ENCODE measurements at regions not wholly inside any gene's neighbourhood (a gene's known extent, or its start where the extent isn't known, plus 50 kb on each side); places are given as distances from the start of the nearest gene placed in this dataset.
"Not testable (repeated sequence)": the region's sequence is repeated elsewhere in the genome, so short reads cannot be mapped to it uniquely, and the experiment has no call there.

DNA sequence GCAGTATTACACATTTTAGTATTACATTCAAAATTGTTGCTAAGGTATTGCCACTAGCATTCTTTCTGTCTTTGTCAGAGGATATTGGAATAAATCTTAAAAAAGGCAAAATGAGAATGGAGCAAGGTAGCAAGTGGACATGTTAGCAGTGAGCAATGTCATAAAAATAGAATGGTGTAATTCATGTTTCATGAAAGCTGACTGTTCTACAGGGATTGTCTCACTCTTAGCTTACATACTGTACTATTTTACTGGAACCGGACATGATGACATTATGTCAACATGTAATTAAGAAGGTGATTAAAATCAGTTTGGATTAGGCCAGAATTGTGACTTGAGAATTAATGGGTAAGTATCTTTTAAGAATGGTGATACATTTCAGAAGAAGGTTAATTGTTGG lies 1086.2 kb downstream of the STIM2 start:
- Histone ChIP-seq H3K9me3 (ENCODE audit: control insufficient read depth, insufficient read depth, low read length) (no peaks in the 10 kb centered on the region), H3K4me1 (ENCODE audit: control insufficient read depth, insufficient read depth, low read length) (no peaks in the 10 kb centered on the region), H3K36me3 (ENCODE audit: control insufficient read depth, insufficient read depth, low read length) (no peaks in the 10 kb centered on the region), H3K4me3 (ENCODE audit: low read length) (no peak overlapping the region), H3K27me3 (ENCODE audit: control insufficient read depth, insufficient read depth, low read length) (no peaks in the 10 kb centered on the region), H3K27ac (ENCODE audit: low read length) (no peak overlapping the region)
- no peak for DNase-seq (ENCODE audit: low read depth, low spot score)
- WGBS (ENCODE audit: insufficient coverage, insufficient read length) = no CpG with 5 or more reads among the region's 1 CpG

DNA sequence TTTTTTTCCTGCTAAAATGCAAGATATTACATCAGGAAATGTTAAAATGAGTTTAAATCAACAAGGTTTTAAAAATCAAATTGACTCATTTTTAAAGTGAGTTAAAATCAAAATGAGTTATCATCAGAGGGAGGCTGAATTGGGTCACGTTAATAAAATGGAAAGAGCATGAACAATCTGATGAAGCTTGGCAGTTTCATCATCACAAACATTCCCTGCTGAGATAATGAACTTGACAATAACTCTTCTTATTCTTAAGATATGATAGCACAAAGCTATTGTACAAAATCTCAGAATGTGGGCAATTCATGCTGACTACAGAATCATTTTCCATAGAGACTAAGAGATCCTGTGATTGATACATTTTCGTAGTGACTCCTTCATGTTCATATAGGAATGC lies 1086.7 kb downstream of the STIM2 start:
- no peaks in the 10 kb centered on the region for H3K4me1 ChIP-seq (ENCODE audit: control insufficient read depth, insufficient read depth, low read length)
- no CpG with 5 or more reads among the region's 2 CpGs for WGBS (ENCODE audit: insufficient coverage, insufficient read length)
- H3K36me3 ChIP-seq (ENCODE audit: control insufficient read depth, insufficient read depth, low read length) = no peaks in the 10 kb centered on the region
- no peaks in the 10 kb centered on the region for H3K9me3 ChIP-seq (ENCODE audit: control insufficient read depth, insufficient read depth, low read length)
- no peak overlapping the region for H3K4me3 ChIP-seq (ENCODE audit: low read length)
- no peak for DNase-seq (ENCODE audit: low read depth, low spot score)
- H3K27me3 ChIP-seq (ENCODE audit: control insufficient read depth, insufficient read depth, low read length) = no peaks in the 10 kb centered on the region
- H3K27ac ChIP-seq (ENCODE audit: low read length) = no peak overlapping the region

DNA sequence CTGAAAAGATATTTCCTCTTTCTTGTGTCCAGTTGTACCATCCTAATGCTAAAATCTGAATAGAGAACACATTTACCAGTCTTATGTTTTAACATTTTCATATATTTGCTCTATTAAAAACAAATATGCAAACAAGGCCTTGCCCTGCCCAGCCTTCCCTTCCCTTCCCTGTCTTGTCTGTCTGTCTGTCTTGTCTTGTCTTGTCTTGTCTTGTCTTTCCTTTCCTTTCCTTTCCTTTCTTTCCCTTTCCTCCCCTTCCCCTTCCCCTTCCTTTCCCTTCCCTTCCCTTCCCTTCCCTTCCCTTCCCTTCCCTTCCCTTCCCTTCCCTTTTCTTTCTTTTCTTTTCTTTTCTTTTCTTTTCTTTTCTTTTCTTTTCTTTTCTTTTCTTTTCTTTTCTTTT lies 1103.5 kb downstream of the STIM2 start:
- Histone ChIP-seq H3K9me3 (ENCODE audit: control insufficient read depth, insufficient read depth, low read length) (no peaks in the 10 kb centered on the region), H3K4me3 (ENCODE audit: low read length) (no peak overlapping the region), H3K4me1 (ENCODE audit: control insufficient read depth, insufficient read depth, low read length) (no peaks in the 10 kb centered on the region), H3K27ac (ENCODE audit: low read length) (no peak overlapping the region), H3K27me3 (ENCODE audit: control insufficient read depth, insufficient read depth, low read length) (no peaks in the 10 kb centered on the region), H3K36me3 (ENCODE audit: control insufficient read depth, insufficient read depth, low read length) (no peaks in the 10 kb centered on the region)
- no peak for DNase-seq (ENCODE audit: low read depth, low spot score)

DNA sequence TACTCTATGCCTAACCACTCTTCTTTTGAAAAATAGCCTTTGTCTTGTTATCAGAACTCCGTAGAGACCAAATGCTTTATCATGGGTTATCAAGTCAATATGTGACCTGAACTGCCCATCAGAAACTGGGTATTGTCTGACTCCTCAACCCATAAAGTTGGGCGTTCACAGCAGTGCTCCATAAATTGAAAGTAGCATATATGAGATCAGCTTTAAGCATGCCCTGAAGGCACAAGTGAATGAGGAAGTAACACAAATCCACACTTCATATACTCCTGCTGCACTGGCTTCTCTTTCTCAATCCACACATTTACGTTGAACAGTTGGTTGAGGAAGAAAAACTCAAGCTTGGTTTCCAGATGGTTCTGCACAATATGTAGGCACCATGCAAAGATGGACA lies 1106.0 kb downstream of the STIM2 start:
- no CpG with 5 or more reads among the region's 3 CpGs for WGBS (ENCODE audit: insufficient coverage, insufficient read length)
- no peaks in the 10 kb centered on the region for H3K4me1 ChIP-seq (ENCODE audit: control insufficient read depth, insufficient read depth, low read length)
- no peaks in the 10 kb centered on the region for H3K27me3 ChIP-seq (ENCODE audit: control insufficient read depth, insufficient read depth, low read length)
- H3K4me3 ChIP-seq (ENCODE audit: low read length) = no peak overlapping the region
- no peak overlapping the region for H3K27ac ChIP-seq (ENCODE audit: low read length)
- no peaks in the 10 kb centered on the region for H3K9me3 ChIP-seq (ENCODE audit: control insufficient read depth, insufficient read depth, low read length)
- no peaks in the 10 kb centered on the region for H3K36me3 ChIP-seq (ENCODE audit: control insufficient read depth, insufficient read depth, low read length)
- DNase-seq (ENCODE audit: low read depth, low spot score) = no peak

DNA sequence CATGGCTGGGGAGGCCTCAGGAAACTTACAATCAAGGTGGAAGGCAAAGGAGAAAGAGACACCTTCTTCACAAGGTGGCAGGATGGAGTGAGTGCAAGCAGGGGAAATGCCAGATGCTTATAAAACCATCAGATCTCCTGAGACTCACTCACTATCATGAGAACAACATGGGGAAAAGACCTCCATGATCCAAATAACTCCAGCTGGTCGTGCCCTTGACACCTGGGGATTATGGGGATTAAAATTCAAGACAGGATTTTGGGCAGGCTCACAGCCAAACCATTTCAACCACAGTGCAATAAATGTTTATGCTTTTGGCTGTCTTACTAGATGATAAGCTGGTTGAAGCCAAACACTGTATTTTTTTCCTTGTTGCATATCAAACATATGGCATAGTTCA lies 1112.4 kb downstream of the STIM2 start:
- Histone ChIP-seq H3K9me3 (ENCODE audit: control insufficient read depth, insufficient read depth, low read length) (no peaks in the 10 kb centered on the region), H3K4me1 (ENCODE audit: control insufficient read depth, insufficient read depth, low read length) (no peaks in the 10 kb centered on the region), H3K27ac (ENCODE audit: low read length) (no peak overlapping the region), H3K36me3 (ENCODE audit: control insufficient read depth, insufficient read depth, low read length) (no peaks in the 10 kb centered on the region), H3K27me3 (ENCODE audit: control insufficient read depth, insufficient read depth, low read length) (no peaks in the 10 kb centered on the region), H3K4me3 (ENCODE audit: low read length) (no peak overlapping the region)
- no peak for DNase-seq (ENCODE audit: low read depth, low spot score)
- WGBS (ENCODE audit: insufficient coverage, insufficient read length) = no CpG with 5 or more reads among the region's 1 CpG

DNA sequence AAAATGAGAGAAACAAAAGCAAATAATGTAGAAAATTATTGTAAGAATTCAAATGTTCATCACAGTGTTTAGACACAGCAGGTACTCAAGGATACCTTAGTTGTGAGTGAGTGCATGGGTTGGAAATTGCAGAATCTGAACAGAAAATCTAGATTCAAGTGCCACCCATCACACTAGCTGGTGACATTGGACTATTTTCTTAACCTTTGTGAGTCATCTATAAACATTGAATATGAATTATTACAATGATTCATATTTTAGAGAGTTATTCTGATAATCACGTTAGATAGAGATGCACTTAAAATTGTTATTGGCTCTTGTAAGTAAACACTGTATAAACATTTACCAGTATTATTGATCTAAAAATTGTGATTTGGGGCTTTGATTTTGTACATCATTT lies 1113.1 kb downstream of the STIM2 start:
- Histone ChIP-seq H3K4me3 (ENCODE audit: low read length) (no peak overlapping the region), H3K27ac (ENCODE audit: low read length) (no peak overlapping the region), H3K36me3 (ENCODE audit: control insufficient read depth, insufficient read depth, low read length) (no peaks in the 10 kb centered on the region), H3K9me3 (ENCODE audit: control insufficient read depth, insufficient read depth, low read length) (no peaks in the 10 kb centered on the region), H3K27me3 (ENCODE audit: control insufficient read depth, insufficient read depth, low read length) (no peaks in the 10 kb centered on the region), H3K4me1 (ENCODE audit: control insufficient read depth, insufficient read depth, low read length) (no peaks in the 10 kb centered on the region)
- WGBS (ENCODE audit: insufficient coverage, insufficient read length) = no CpG with 5 or more reads among the region's 1 CpG
- DNase-seq (ENCODE audit: low read depth, low spot score) = no peak

DNA sequence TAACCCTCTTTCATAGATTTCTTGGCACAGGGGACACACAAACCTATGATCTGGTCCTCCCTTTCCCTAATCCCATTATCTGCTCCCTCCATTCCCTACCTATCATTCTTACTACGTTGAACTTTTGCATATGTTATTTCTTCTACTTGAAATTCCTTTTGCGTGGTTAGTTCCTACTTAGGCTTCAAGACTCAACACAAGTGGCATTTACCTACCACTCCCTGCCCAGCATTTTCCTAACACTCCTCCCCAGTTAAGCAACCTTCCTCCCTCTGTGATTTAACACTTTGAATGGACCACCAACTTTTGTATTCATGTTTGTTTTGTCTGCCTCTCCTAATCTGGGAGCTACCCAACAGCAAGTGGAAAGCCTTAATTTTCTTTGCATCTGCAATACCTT lies 1113.7 kb downstream of the STIM2 start:
- Histone ChIP-seq H3K27me3 (ENCODE audit: control insufficient read depth, insufficient read depth, low read length) (no peaks in the 10 kb centered on the region), H3K27ac (ENCODE audit: low read length) (no peak overlapping the region), H3K4me3 (ENCODE audit: low read length) (no peak overlapping the region), H3K36me3 (ENCODE audit: control insufficient read depth, insufficient read depth, low read length) (no peaks in the 10 kb centered on the region), H3K4me1 (ENCODE audit: control insufficient read depth, insufficient read depth, low read length) (no peaks in the 10 kb centered on the region), H3K9me3 (ENCODE audit: control insufficient read depth, insufficient read depth, low read length) (no peaks in the 10 kb centered on the region)
- 100% methylated on average over 1 of the region's 2 CpGs for WGBS (ENCODE audit: insufficient coverage, insufficient read length)
- DNase-seq (ENCODE audit: low read depth, low spot score) = no peak

DNA sequence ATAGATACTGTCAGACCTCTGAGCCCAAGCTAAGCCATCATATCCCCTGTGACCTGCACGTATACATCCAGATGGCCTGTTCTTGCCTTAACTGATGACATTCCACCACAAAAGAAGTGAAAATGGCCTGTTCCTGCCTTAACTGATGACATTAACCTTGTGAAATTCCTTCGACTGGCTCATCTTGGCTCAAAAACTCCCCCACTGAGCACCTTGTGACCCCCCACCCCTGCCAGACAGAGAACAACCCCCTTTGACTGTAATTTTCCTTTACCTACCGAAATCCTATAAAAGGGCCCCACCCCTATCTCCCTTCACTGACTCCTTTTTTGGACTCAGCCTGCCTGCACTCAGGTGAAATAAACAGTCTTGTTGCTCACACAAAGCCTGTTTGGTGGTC lies 1114.2 kb downstream of the STIM2 start:
- H3K4me3 ChIP-seq (ENCODE audit: low read length); H3K4me1 ChIP-seq (ENCODE audit: control insufficient read depth, insufficient read depth, low read length); H3K36me3 ChIP-seq (ENCODE audit: control insufficient read depth, insufficient read depth, low read length); H3K9me3 ChIP-seq (ENCODE audit: control insufficient read depth, insufficient read depth, low read length); H3K27ac ChIP-seq (ENCODE audit: low read length); DNase-seq (ENCODE audit: low read depth, low spot score); H3K27me3 ChIP-seq (ENCODE audit: control insufficient read depth, insufficient read depth, low read length): not testable (repeated sequence)
- no CpG with 5 or more reads among the region's 3 CpGs for WGBS (ENCODE audit: insufficient coverage, insufficient read length)

DNA sequence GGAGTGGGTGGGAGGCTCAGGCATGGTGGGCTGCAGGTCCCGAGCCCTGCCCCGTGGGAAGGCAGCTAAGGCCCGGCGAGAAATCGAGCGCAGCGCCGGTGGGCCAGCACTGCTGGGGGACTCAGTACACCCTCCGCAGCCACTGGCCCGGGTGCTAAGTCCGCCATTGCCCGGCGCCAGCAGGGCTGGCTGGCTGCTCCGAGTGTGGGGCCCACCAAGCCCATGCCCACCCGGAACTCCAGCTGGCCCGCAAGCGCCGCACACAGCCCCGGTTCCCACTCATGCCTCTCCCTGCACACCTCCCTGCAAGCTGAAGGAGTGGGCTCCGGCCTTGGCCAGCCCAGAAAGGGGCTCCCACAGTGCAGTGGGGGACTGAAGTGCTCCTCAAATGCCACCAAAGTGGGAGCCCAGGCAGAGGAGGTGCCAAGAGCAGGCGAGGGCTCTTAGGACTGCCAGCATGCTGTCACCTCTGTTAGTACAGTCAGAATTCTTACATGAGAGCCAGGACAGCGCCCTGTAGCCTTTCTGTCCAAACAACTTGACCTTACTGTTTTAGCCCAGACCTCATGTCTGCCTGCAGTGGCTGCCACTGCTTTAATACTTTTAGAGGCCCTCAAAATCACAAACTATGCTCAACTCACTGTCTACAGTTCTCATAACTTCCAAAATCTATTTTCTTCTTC lies 1117.9 kb downstream of the STIM2 start:
- not testable (repeated sequence) for H3K36me3 ChIP-seq (ENCODE audit: control insufficient read depth, insufficient read depth, low read length); H3K27ac ChIP-seq (ENCODE audit: low read length); DNase-seq (ENCODE audit: low read depth, low spot score); H3K4me1 ChIP-seq (ENCODE audit: control insufficient read depth, insufficient read depth, low read length); H3K4me3 ChIP-seq (ENCODE audit: low read length); H3K9me3 ChIP-seq (ENCODE audit: control insufficient read depth, insufficient read depth, low read length); H3K27me3 ChIP-seq (ENCODE audit: control insufficient read depth, insufficient read depth, low read length)
- WGBS (ENCODE audit: insufficient coverage, insufficient read length) = no CpG with 5 or more reads among the region's 22 CpGs

DNA sequence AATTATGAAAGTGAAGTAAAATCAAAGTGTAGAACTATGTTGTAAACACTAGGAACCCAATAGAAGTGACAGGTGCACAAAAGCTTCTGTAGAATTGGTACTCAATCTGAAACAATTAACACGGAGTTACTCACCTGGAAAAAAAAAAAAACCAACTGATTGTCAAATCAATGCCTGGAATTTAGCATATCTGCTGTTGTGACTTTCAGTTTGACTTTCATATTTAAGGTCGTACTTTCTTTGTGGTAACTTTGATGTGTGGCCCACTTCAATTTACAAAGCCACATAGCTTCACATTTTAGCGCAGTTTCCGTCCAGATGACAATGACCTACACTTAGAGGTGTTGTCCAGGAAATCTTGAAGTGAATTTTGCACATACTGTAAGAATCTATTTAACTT lies 1124.9 kb downstream of the STIM2 start:
- no peaks in the 10 kb centered on the region for H3K4me1 ChIP-seq (ENCODE audit: control insufficient read depth, insufficient read depth, low read length)
- WGBS (ENCODE audit: insufficient coverage, insufficient read length) = no CpG with 5 or more reads among the region's 4 CpGs
- H3K9me3 ChIP-seq (ENCODE audit: control insufficient read depth, insufficient read depth, low read length) = no peaks in the 10 kb centered on the region
- H3K36me3 ChIP-seq (ENCODE audit: control insufficient read depth, insufficient read depth, low read length) = no peaks in the 10 kb centered on the region
- H3K27ac ChIP-seq (ENCODE audit: low read length) = no peak overlapping the region
- no peak for DNase-seq (ENCODE audit: low read depth, low spot score)
- H3K4me3 ChIP-seq (ENCODE audit: low read length) = no peak overlapping the region
- H3K27me3 ChIP-seq (ENCODE audit: control insufficient read depth, insufficient read depth, low read length) = no peaks in the 10 kb centered on the region

DNA sequence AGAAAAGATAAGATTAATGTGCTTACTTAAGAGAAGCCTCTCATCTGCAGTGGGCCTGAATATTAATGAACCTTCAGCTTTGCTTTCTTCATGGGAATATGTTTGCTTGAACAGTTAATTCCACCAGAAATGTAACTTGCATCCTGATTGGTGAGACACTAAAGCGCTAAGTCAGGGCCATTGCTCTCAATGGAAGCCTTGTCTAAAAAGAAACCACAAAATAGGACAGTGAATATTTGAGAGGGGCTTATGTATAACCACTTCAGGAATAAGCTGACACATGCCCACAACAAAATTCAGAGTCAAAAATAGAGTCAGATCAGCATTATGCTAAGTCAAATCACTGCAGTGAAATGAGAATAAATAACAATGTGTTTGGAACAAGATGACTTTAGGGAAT lies 1125.8 kb downstream of the STIM2 start:
- no CpG with 5 or more reads among the region's 1 CpG for WGBS (ENCODE audit: insufficient coverage, insufficient read length)
- no peak for DNase-seq (ENCODE audit: low read depth, low spot score)
- Histone ChIP-seq H3K27ac (ENCODE audit: low read length) (no peak overlapping the region), H3K4me1 (ENCODE audit: control insufficient read depth, insufficient read depth, low read length) (no peaks in the 10 kb centered on the region), H3K9me3 (ENCODE audit: control insufficient read depth, insufficient read depth, low read length) (no peaks in the 10 kb centered on the region), H3K36me3 (ENCODE audit: control insufficient read depth, insufficient read depth, low read length) (no peaks in the 10 kb centered on the region), H3K4me3 (ENCODE audit: low read length) (no peak overlapping the region), H3K27me3 (ENCODE audit: control insufficient read depth, insufficient read depth, low read length) (no peaks in the 10 kb centered on the region)
